Liver (tissue), 8 donors: ENCODE measurements at regions not wholly inside any gene's neighbourhood (a gene's known extent, or its start where the extent isn't known, plus 50 kb on each side); places are given as distances from the start of the nearest gene placed in this dataset.

Experiments used
- DNase-seq: peaks from one replicate; pipeline ENCODE4 v3.0.0-alpha.2; 2017; ENCODE audit warnings: low spot score
- H3K27ac ChIP-seq, 2 donors: one replicate each; pipeline ENCODE4 v1.7.0; 2013; ENCODE audit warnings: inconsistent platforms in 2 of 2, low read length in 2 of 2, control low read depth in 1 of 2, low read depth in 1 of 2, mild to moderate bottlenecking in 1 of 2
- H3K27me3 ChIP-seq, 4 donors: one replicate each; pipeline versions ENCODE4 v1.6.1 to v1.7.0; 2013; ENCODE audit warnings: low read length in 3 of 4, inconsistent platforms in 1 of 4, mild to moderate bottlenecking in 1 of 4, moderate library complexity in 1 of 4; ENCODE audit not compliant: control insufficient read depth in 4 of 4, insufficient read depth in 4 of 4
- H3K36me3 ChIP-seq, 4 donors: one replicate each; pipeline versions ENCODE4 v1.6.1 to v1.7.0; 2013; ENCODE audit warnings: low read length in 3 of 4, mild to moderate bottlenecking in 3 of 4, low read depth in 1 of 4, moderate library complexity in 1 of 4; ENCODE audit not compliant: control insufficient read depth in 4 of 4, insufficient read depth in 3 of 4
- H3K4me1 ChIP-seq, 4 donors: one replicate each; pipeline versions ENCODE4 v1.6.1 to v1.7.0; 2013; ENCODE audit warnings: low read length in 3 of 4, mild to moderate bottlenecking in 3 of 4, moderate library complexity in 1 of 4; ENCODE audit not compliant: control insufficient read depth in 4 of 4, insufficient read depth in 4 of 4
- H3K4me3 ChIP-seq, 3 donors: one replicate each; pipeline versions ENCODE4 v1.6.1 to v1.7.0; 2013; ENCODE audit warnings: low read length in 3 of 3, control low read depth in 1 of 3, low read depth in 1 of 3, mild to moderate bottlenecking in 1 of 3
- H3K9ac ChIP-seq, 2 donors: one replicate each; pipeline ENCODE4 v1.7.0; 2013; ENCODE audit warnings: low read length in 2 of 2, mild to moderate bottlenecking in 2 of 2, moderate library complexity in 2 of 2, control low read depth in 1 of 2, low read depth in 1 of 2
- H3K9me3 ChIP-seq, 4 donors: one replicate each; pipeline versions ENCODE4 v1.6.1 to v1.7.0; 2013; ENCODE audit warnings: low read length in 3 of 4; ENCODE audit not compliant: control insufficient read depth in 4 of 4
- EGR1 ChIP-seq, 2 donors: IDR thresholded peaks; 2 replicates each; pipeline ENCODE4 v1.6.1; 2016 to 2018; ENCODE audit warnings: antibody characterized with exemption in 2 of 2, low read depth in 2 of 2
- FOXA1 ChIP-seq: IDR thresholded peaks from 2 replicates; pipeline ENCODE4 v1.6.1; 2016; ENCODE audit warnings: antibody characterized with exemption
- FOXA2 ChIP-seq: IDR thresholded peaks from 2 replicates; pipeline ENCODE4 v1.6.1; 2016; ENCODE audit warnings: antibody characterized with exemption
- GABPA ChIP-seq, 2 donors: IDR thresholded peaks in 1 of 2; conservative IDR thresholded peaks in 1 of 2; 2 replicates each; pipeline ENCODE4 v1.6.1; 2016; ENCODE audit warnings: antibody characterized with exemption in 2 of 2, mild to moderate bottlenecking in 1 of 2, moderate library complexity in 1 of 2
- HNF4A ChIP-seq, 2 donors: conservative IDR thresholded peaks; 2 replicates each; pipeline ENCODE4 v1.6.1; 2016; ENCODE audit warnings: antibody characterized with exemption in 2 of 2, mild to moderate bottlenecking in 2 of 2
- JUND ChIP-seq, 2 donors: IDR thresholded peaks; 2 replicates each; pipeline ENCODE4 v1.6.1; 2016; ENCODE audit warnings: antibody characterized with exemption in 2 of 2
- NR2F2 ChIP-seq: IDR thresholded peaks from 2 replicates; pipeline ENCODE4 v1.6.1; 2016; ENCODE audit warnings: antibody characterized with exemption
- RAD21 ChIP-seq, 2 donors: IDR thresholded peaks; 2 replicates each; pipeline ENCODE4 v1.6.1; 2016; ENCODE audit warnings: antibody characterized with exemption in 2 of 2, mild to moderate bottlenecking in 2 of 2
- RXRA ChIP-seq, 2 donors: IDR thresholded peaks; 2 replicates each; pipeline ENCODE4 v1.6.1; 2017 to 2018; ENCODE audit warnings: antibody characterized with exemption in 2 of 2, mild to moderate bottlenecking in 1 of 2
- SP1 ChIP-seq: IDR thresholded peaks from 2 replicates; pipeline ENCODE4 v1.6.1; 2018; ENCODE audit warnings: antibody characterized with exemption, mild to moderate bottlenecking
- TAF1 ChIP-seq: conservative IDR thresholded peaks from 2 replicates; pipeline ENCODE4 v1.6.1; 2016; ENCODE audit warnings: antibody characterized with exemption, mild to moderate bottlenecking
- YY1 ChIP-seq: IDR thresholded peaks from 2 replicates; pipeline ENCODE4 v1.6.1; 2016; ENCODE audit warnings: antibody characterized with exemption, mild to moderate bottlenecking
- WGBS: extraction: QIAGEN DNeasy Blood & Tissue Kit; methylation state at CpG from one replicate; pipeline ENCODE4 v1.1.7; 2013; 5-methylcytosine and 5-hydroxymethylcytosine counted together
- TF ChIP-seq, protein P1 (sequence below): fragments of 150-350 bp; IDR thresholded peaks from 2 replicates; pipeline ENCODE4 v1.5.1; 2017; ENCODE audit warnings: improper control_type of control experiment, low read depth, low read length; ENCODE audit not compliant: missing input control
- TF ChIP-seq, protein P2 (sequence below): IDR thresholded peaks from 2 replicates; pipeline ENCODE4 v1.6.1; 2016; ENCODE audit warnings: antibody characterized with exemption
- TF ChIP-seq, protein P3 (sequence below): IDR thresholded peaks from 2 replicates; pipeline ENCODE4 v1.6.1; 2016; ENCODE audit warnings: antibody characterized with exemption, mild to moderate bottlenecking
- donor health status: healthy.
- donor health status: healthy.
- donor health status: healthy.
- donor health status: healthy.
- donor health status: healthy.

DNA sequence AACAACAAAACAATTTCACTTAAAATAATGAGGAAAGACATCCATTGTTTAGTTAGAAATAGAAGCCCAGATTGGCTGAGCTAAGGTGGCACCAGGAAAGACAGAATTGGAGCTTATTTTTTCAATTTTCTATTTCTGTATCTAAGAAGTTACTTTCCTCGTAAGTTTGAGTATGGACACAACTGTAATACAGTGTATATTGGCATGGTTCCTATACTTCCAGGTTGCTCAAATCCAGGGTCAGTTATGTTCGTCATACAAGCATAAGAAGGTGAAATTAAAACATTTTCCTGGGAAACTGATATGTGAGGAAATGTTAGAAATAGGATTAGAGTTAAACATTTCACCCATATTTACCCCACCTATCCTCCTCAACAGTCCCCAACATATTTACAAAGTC, 170.4 kb upstream of the AGA start:
- Histone ChIP-seq H3K27me3 (no peaks in the 10 kb centered on the region), H3K4me3 (no peak overlapping the region), H3K9me3 (no peaks in the 10 kb centered on the region), H3K27ac (no peak overlapping the region), H3K4me1 (no peaks in the 10 kb centered on the region), H3K36me3 (no peaks in the 10 kb centered on the region), H3K9ac (no peak overlapping the region)
- TF ChIP-seq RXRA (IDR thresholded peaks at IDR 0.05): no peak
- TF ChIP-seq RAD21 (IDR thresholded peaks at IDR 0.05): no peak
- 73% methylated on average over 2 of the region's 2 CpGs for WGBS
- DNase-seq: no peak

DNA sequence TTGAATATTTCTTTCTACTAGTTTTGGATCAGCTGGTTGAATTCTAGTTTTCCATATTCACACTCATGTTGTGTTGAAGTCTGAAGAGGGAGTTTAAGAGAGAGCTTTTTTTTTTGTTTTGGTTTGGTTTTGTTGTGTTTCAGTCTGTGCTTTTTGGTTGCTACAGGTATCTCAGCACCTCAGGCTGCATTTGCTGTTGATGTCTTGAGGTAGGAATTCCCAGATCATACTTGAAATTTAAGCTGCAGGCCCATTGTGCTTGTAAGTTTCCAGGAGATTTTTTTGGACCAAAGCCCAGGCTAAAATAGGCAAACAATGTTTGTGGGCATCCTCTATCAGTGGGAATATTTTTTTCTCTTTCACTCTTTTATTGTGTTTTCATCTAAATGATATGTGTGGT, 190.2 kb upstream of the AGA start:
- no peak for DNase-seq
- H3K36me3 ChIP-seq: no peaks in the 10 kb centered on the region
- no peaks in the 10 kb centered on the region for H3K4me1 ChIP-seq
- H3K4me3 ChIP-seq: no peak overlapping the region
- no peak overlapping the region for H3K27ac ChIP-seq
- no peaks in the 10 kb centered on the region for H3K9me3 ChIP-seq
- no peak for TF ChIP-seq YY1
- TF ChIP-seq NR2F2: no peak
- no peak for TF ChIP-seq FOXA2
- no peak for TF ChIP-seq TAF1
- no peak for TF ChIP-seq FOXA1
- no peaks in the 10 kb centered on the region for H3K27me3 ChIP-seq
- H3K9ac ChIP-seq: no peak overlapping the region

DNA sequence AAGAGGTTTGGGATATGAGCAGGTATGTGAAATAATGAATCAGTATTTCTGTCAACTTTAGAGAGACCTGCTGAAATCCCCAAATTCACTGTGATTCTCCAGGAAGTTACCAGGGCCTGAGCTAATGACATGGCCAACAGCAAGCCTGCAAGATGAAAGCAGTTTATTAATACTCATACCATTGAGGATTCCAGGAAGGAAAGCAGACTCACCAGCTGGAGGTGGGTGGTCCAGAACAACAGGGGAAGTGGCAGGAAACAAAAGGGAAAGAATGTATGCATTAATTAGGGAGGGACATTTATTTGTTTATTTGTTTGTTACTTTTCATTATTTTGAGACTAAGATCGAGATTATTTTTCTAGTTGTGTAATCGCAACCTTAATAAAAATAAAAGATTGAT, 196.6 kb upstream of the AGA start:
- Histone ChIP-seq H3K36me3 (no peaks in the 10 kb centered on the region), H3K27ac (no peak overlapping the region), H3K9ac (no peak overlapping the region), H3K4me3 (no peak overlapping the region), H3K27me3 (no peaks in the 10 kb centered on the region), H3K9me3 (no peaks in the 10 kb centered on the region), H3K4me1 (no peaks in the 10 kb centered on the region)
- TF ChIP-seq JUND (IDR thresholded peaks at IDR 0.05) (no peak), YY1 (no peak), GABPA (IDR thresholded peaks at IDR 0.05 in 1 of 2, conservative IDR thresholded peaks at IDR 0.05 in 1 of 2) (no peak), RXRA (IDR thresholded peaks at IDR 0.05) (no peak), SP1 (no peak), FOXA2 (no peak), HNF4A (conservative IDR thresholded peaks at IDR 0.05) (no peak), EGR1 (IDR thresholded peaks at IDR 0.05; ENCODE audit: low read depth in 2 of 2) (no peak), TAF1 (no peak)
- TF ChIP-seq, protein P1, sequence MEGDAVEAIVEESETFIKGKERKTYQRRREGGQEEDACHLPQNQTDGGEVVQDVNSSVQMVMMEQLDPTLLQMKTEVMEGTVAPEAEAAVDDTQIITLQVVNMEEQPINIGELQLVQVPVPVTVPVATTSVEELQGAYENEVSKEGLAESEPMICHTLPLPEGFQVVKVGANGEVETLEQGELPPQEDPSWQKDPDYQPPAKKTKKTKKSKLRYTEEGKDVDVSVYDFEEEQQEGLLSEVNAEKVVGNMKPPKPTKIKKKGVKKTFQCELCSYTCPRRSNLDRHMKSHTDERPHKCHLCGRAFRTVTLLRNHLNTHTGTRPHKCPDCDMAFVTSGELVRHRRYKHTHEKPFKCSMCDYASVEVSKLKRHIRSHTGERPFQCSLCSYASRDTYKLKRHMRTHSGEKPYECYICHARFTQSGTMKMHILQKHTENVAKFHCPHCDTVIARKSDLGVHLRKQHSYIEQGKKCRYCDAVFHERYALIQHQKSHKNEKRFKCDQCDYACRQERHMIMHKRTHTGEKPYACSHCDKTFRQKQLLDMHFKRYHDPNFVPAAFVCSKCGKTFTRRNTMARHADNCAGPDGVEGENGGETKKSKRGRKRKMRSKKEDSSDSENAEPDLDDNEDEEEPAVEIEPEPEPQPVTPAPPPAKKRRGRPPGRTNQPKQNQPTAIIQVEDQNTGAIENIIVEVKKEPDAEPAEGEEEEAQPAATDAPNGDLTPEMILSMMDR: no peak
- TF ChIP-seq, protein P2, sequence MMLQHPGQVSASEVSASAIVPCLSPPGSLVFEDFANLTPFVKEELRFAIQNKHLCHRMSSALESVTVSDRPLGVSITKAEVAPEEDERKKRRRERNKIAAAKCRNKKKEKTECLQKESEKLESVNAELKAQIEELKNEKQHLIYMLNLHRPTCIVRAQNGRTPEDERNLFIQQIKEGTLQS: no peak
- TF ChIP-seq, protein P3, sequence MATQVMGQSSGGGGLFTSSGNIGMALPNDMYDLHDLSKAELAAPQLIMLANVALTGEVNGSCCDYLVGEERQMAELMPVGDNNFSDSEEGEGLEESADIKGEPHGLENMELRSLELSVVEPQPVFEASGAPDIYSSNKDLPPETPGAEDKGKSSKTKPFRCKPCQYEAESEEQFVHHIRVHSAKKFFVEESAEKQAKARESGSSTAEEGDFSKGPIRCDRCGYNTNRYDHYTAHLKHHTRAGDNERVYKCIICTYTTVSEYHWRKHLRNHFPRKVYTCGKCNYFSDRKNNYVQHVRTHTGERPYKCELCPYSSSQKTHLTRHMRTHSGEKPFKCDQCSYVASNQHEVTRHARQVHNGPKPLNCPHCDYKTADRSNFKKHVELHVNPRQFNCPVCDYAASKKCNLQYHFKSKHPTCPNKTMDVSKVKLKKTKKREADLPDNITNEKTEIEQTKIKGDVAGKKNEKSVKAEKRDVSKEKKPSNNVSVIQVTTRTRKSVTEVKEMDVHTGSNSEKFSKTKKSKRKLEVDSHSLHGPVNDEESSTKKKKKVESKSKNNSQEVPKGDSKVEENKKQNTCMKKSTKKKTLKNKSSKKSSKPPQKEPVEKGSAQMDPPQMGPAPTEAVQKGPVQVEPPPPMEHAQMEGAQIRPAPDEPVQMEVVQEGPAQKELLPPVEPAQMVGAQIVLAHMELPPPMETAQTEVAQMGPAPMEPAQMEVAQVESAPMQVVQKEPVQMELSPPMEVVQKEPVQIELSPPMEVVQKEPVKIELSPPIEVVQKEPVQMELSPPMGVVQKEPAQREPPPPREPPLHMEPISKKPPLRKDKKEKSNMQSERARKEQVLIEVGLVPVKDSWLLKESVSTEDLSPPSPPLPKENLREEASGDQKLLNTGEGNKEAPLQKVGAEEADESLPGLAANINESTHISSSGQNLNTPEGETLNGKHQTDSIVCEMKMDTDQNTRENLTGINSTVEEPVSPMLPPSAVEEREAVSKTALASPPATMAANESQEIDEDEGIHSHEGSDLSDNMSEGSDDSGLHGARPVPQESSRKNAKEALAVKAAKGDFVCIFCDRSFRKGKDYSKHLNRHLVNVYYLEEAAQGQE: no peak
- WGBS: 38% methylated on average over 2 of the region's 2 CpGs
- DNase-seq: no peak
